CD4-positive, alpha-beta T cell treated with Interleukin-4 for 4 hours (primary cell): ENCODE measurements at regions not wholly inside any gene's neighbourhood (a gene's known extent, or its start where the extent isn't known, plus 50 kb on each side); places are given as distances from the start of the nearest gene placed in this dataset.
"Not testable (repeated sequence)": the region's sequence is repeated elsewhere in the genome, so short reads cannot be mapped to it uniquely, and the experiment has no call there.

ENCODE experiments used
- DNase-seq: peaks from one replicate; pipeline ENCODE4 v3.0.0-alpha.2; 2020

- DNase-seq, result no peak
Measured at GRCh38 chr7:115789901-115790300, 240.7 kb downstream of the TFEC start.

- DNase-seq, result not testable (repeated sequence)
Measured at GRCh38 chr7:115789473-115789872, 241.1 kb downstream of the TFEC start.

- DNase-seq, result no peak
Measured at GRCh38 chr7:115782696-115783490, 247.7 kb downstream of the TFEC start.

GRCh38 chr7:115779561-115779960 lies 251.0 kb downstream of the TFEC start:
- no peak for DNase-seq

- DNase-seq, result no peak
Measured at GRCh38 chr7:115775981-115776380, 254.6 kb downstream of the TFEC start.

- DNase-seq, result no peak
Measured at GRCh38 chr7:115763347-115763746, 267.2 kb downstream of the TFEC start.

GRCh38 chr7:115758025-115758424 lies 272.5 kb downstream of the TFEC start:
- DNase-seq, result no peak

- no peak for DNase-seq
Measured at GRCh38 chr7:115754226-115754625, 276.3 kb downstream of the TFEC start.

- no peak for DNase-seq
Measured at GRCh38 chr7:115749924-115750323, 280.6 kb downstream of the TFEC start.

- DNase-seq, result peak; percentile 15
Measured at GRCh38 chr7:115748123-115748738, 282.3 kb downstream of the TFEC start.

GRCh38 chr7:115747174-115747573 lies 283.4 kb downstream of the TFEC start:
- DNase-seq, result no peak

GRCh38 chr7:115740043-115740442 lies 290.5 kb downstream of the TFEC start:
- DNase-seq, result no peak

GRCh38 chr7:115734641-115735040 lies 295.9 kb downstream of the TFEC start:
- DNase-seq, result no peak

GRCh38 chr7:115731796-115732471 lies 298.6 kb downstream of the TFEC start:
- no peak for DNase-seq

GRCh38 chr7:115728518-115728917 lies 302.0 kb downstream of the TFEC start:
- no peak for DNase-seq

- no peak for DNase-seq
Measured at GRCh38 chr7:115724400-115725056, 306.0 kb downstream of the TFEC start.

- peak; percentile 5 for DNase-seq
Measured at GRCh38 chr7:115722302-115722977, 308.1 kb downstream of the TFEC start.

- no peak for DNase-seq
Measured at GRCh38 chr7:115721293-115722217, 309.0 kb downstream of the TFEC start.

GRCh38 chr7:115719963-115720362 lies 310.6 kb downstream of the TFEC start:
- DNase-seq, result no peak

GRCh38 chr7:115709664-115710063 lies 320.9 kb downstream of the TFEC start:
- no peak for DNase-seq

GRCh38 chr7:115708013-115708341 lies 322.6 kb downstream of the TFEC start:
- no peak for DNase-seq
